K562 (cell line): ENCODE measurements at regions not wholly inside any gene's neighbourhood (a gene's known extent, or its start where the extent isn't known, plus 50 kb on each side); places are given as distances from the start of the nearest gene placed in this dataset.

Source experiments
- CTCFL ChIP-seq: IDR thresholded peaks from 2 replicates; pipeline ENCODE4 v1.6.1; 2011; ENCODE audit warnings: borderline replicate concordance, low read depth, mild to moderate bottlenecking, moderate library complexity, low read length; ENCODE audit not compliant: insufficient read depth, poor library complexity, severe bottlenecking
- L3MBTL2 ChIP-seq: fragments of 450-650 bp; IDR thresholded peaks from 2 replicates; pipeline ENCODE4 v1.6.1; 2016; ENCODE audit warnings: mild to moderate bottlenecking, moderate library complexity
- NR4A1 ChIP-seq, 2 experiments: fragments of 250-450 bp in 1 of 2; fragments of 450-650 bp in 1 of 2; sonication (Bioruptor Pico) in 1 of 2; IDR thresholded peaks; 2 replicates each; pipeline versions ENCODE4 v1.4.0 to v1.6.1; 2016 to 2020; ENCODE audit warnings: mild to moderate bottlenecking in 2 of 2, missing compliant biosample characterization in 1 of 2, missing genetic modification characterization in 1 of 2, moderate library complexity in 1 of 2
- SP1 ChIP-seq: sonication (generic); formaldehyde crosslinking; IDR thresholded peaks from 2 replicates; pipeline ENCODE4 v1.8.1; 2022; ENCODE audit warnings: mild to moderate bottlenecking, missing genetic modification reagents
- ZNF436 ChIP-seq: fragments of 250-450, 450-650 bp; sonication (Bioruptor Pico); formaldehyde crosslinking; IDR thresholded peaks from 2 replicates; pipeline ENCODE4 v1.7.0; 2020; ENCODE audit warnings: mild to moderate bottlenecking
- ZNF589 ChIP-seq: fragments of 200-800 bp; sonication (Bioruptor generic); IDR thresholded peaks from 2 replicates; pipeline ENCODE4 v1.6.1; 2016; ENCODE audit warnings: low read depth, missing genetic modification characterization, missing compliant biosample characterization
- ZNF639 ChIP-seq, 2 experiments: fragments of 200-800 bp in 1 of 2; sonication (Bioruptor generic) in 1 of 2; sonication (generic) in 1 of 2; formaldehyde crosslinking in 1 of 2; IDR thresholded peaks in 1 of 2; conservative IDR thresholded peaks in 1 of 2; 2 replicates each; pipeline versions ENCODE4 v1.5.0 to v1.6.1; 2016 to 2020; ENCODE audit warnings: missing compliant biosample characterization in 1 of 2, missing genetic modification characterization in 1 of 2, missing genetic modification reagents in 1 of 2

- TF ChIP-seq NR4A1 (CRISPR knock-in tag; IDR thresholded peaks at IDR 0.05) (no peak), NR4A1 (tag; IDR thresholded peaks at IDR 0.05) (0 out of 2 replicates have a peak, but pooled peaks have one; percentile 55), L3MBTL2 (peak; percentile 17; the same call in 1 of the 2 replicates), CTCFL (no peak), ZNF436 (no peak), ZNF589 (CRISPR knock-in tag) (0 out of 2 replicates have a peak, but pooled peaks have one; percentile 23), ZNF639 (CRISPR knock-in tag; conservative IDR thresholded peaks at IDR 0.05 in 1 of 2, IDR thresholded peaks at IDR 0.05 in 1 of 2) (peak in 1 of 2 experiments; percentile 31; a peak in 1 of 4 replicates), SP1 (CRISPR knock-in tag) (no peak)
These were observed 401.1 kb upstream of the NFE2L3 start (continued) for GRCh38 chr7:25750744-25751508.
